GM12892 (cell line): ENCODE measurements at regions not wholly inside any gene's neighbourhood (a gene's known extent, or its start where the extent isn't known, plus 50 kb on each side); places are given as distances from the start of the nearest gene placed in this dataset.

ENCODE experiments used
- POLR2A ChIP-seq: IDR thresholded peaks from 2 replicates; pipeline ENCODE4 v1.6.1; 2011; ENCODE audit warnings: low read depth, low read length, control low read depth
- POLR2AphosphoS5 ChIP-seq: IDR thresholded peaks from 2 replicates; pipeline ENCODE4 v1.6.1; 2011; ENCODE audit warnings: low read depth, low read length, control low read depth

DNA sequence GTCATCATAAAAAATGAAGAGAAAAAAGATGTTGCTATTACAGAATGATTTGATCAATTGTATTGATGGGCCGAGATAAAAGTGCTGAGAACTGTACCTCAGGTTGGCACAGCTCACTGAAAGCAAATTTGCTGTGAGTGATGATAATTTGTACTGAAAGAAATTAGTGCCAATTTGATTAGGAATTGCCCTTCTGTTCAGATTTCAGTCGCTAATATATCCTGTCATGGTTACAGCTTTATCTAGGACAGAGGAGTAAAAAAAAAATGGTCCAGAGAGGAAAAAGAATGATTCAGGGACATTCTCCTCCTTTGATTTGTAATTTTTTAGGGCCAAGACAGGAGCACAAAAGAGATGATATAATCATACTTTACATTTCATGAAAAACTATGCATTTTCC lies 1264.2 kb downstream of the ROBO2 start:
- TF ChIP-seq POLR2A, result no peak
- TF ChIP-seq POLR2AphosphoS5, result no peak
